Erythroblast (primary cell): ENCODE measurements at regions not wholly inside any gene's neighbourhood (a gene's known extent, or its start where the extent isn't known, plus 50 kb on each side); places are given as distances from the start of the nearest gene placed in this dataset.

ENCODE experiments used
- DNase-seq, 2 experiments: peaks; one replicate each; lab custom pipeline; 2025; lab: John Stamatoyannopoulos, UW
- GATA1 ChIP-seq: IDR thresholded peaks from 2 replicates; pipeline ENCODE4 v1.6.1; 2011; ENCODE audit warnings: low read depth, mild to moderate bottlenecking, control low read depth, low read length, moderate library complexity
- POLR2A ChIP-seq: IDR thresholded peaks from 2 replicates; pipeline ENCODE4 v1.6.1; 2011; ENCODE audit warnings: mild to moderate bottlenecking, low read length

GRCh38 chr6:54057058-54057457 is 54.2 kb upstream of the MLIP start:
- no peak for DNase-seq
- TF ChIP-seq GATA1 (no peak), POLR2A (no peak)

GRCh38 chr6:54058236-54058635 is 53.0 kb upstream of the MLIP start:
- no peak for DNase-seq
- TF ChIP-seq POLR2A (no peak), GATA1 (no peak)

DNA sequence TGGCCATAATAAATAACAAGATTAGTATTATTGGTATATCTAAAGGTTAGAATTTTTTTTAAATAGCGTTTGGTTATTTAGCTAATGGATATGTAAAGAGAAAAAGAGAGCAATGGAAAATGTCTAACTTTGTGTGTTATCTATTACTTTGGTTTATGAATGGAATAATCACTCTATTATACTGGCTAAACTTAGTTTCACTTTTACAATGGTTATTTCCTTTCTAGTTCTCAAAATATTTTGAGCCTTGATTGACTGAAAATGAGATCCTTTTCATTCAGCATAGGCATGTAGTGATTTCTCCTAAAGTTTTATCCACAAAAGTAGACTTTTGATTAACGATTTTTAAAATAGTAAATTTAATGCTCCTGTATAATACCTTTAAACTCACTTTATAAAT is 51.6 kb upstream of the MLIP start:
- no peak for DNase-seq
- no peak for TF ChIP-seq POLR2A
- no peak for TF ChIP-seq GATA1

DNA sequence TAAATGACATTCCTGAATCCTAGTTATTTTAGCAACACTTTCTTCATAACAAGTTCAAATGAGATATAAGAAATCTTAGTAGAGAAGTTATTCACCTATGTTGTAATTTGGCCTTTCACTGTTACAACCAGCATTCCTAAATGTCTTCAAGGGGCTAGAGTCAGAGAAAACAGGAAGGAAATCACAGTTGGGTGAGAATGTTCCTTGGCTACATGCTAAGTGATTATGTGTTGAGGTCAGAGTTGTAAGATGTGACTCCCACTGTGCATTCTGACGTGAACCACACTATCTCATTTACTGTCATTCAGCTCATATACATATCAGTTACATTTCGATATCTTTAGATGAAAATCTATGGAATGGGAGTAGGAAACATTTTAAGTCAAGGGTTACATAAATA is 51.0 kb upstream of the MLIP start:
- no peak for TF ChIP-seq POLR2A
- TF ChIP-seq GATA1 = no peak
- no peak for DNase-seq
